ENCODE measurements at regions not wholly inside any gene's neighbourhood (a gene's known extent, or its start where the extent isn't known, plus 50 kb on each side); places are given as distances from the start of the nearest gene placed in this dataset.
"Not testable (repeated sequence)": the region's sequence is repeated elsewhere in the genome, so short reads cannot be mapped to it uniquely, and the experiment has no call there.

GRCh38 chr17:77802811-77803220, 155.7 kb upstream of the TNRC6C start:
- Histone ChIP-seq H3K4me1 (ENCODE audit: insufficient read depth, poor library complexity, severe bottlenecking) (no peaks in the 10 kb centered on the region), H3K27me3 (ENCODE audit: insufficient read depth, poor library complexity, severe bottlenecking) (peaks cover 18% of the 10 kb centered on the region), H3K4me3 (ENCODE audit: severe bottlenecking) (no peak overlapping the region), H3K9me3 (ENCODE audit: severe bottlenecking) (no peaks in the 10 kb centered on the region), H3K27ac (ENCODE audit: poor library complexity, severe bottlenecking) (no peak overlapping the region), H3K36me3 (ENCODE audit: low read depth) (no peaks in the 10 kb centered on the region)
- TF ChIP-seq CTCF (IDR thresholded peaks at IDR 0.05; ENCODE audit: poor library complexity, severe bottlenecking): no peak
- DNase-seq (ENCODE audit: low spot score) (no peak), ATAC-seq (ENCODE audit: low read depth) (no peak)

- ATAC-seq (ENCODE audit: low read depth) (no peak), DNase-seq (ENCODE audit: low spot score) (no peak)
- Histone ChIP-seq H3K27ac (ENCODE audit: poor library complexity, severe bottlenecking) (no peak overlapping the region), H3K9me3 (ENCODE audit: severe bottlenecking) (no peaks in the 10 kb centered on the region), H3K4me1 (ENCODE audit: insufficient read depth, poor library complexity, severe bottlenecking) (no peaks in the 10 kb centered on the region), H3K4me3 (ENCODE audit: severe bottlenecking) (no peak overlapping the region), H3K36me3 (ENCODE audit: low read depth) (no peaks in the 10 kb centered on the region), H3K27me3 (ENCODE audit: insufficient read depth, poor library complexity, severe bottlenecking) (peaks cover 18% of the 10 kb centered on the region)
- no peak for TF ChIP-seq CTCF (IDR thresholded peaks at IDR 0.05; ENCODE audit: poor library complexity, severe bottlenecking)
Measured at GRCh38 chr17:77803726-77804125, 154.8 kb upstream of the TNRC6C start.

GRCh38 chr17:77804796-77805426, 153.6 kb upstream of the TNRC6C start:
- Histone ChIP-seq H3K27me3 (ENCODE audit: insufficient read depth, poor library complexity, severe bottlenecking) (peaks cover 18% of the 10 kb centered on the region), H3K4me1 (ENCODE audit: insufficient read depth, poor library complexity, severe bottlenecking) (no peaks in the 10 kb centered on the region), H3K36me3 (ENCODE audit: low read depth) (no peaks in the 10 kb centered on the region), H3K9me3 (ENCODE audit: severe bottlenecking) (no peaks in the 10 kb centered on the region), H3K4me3 (ENCODE audit: severe bottlenecking) (no peak overlapping the region), H3K27ac (ENCODE audit: poor library complexity, severe bottlenecking) (no peak overlapping the region)
- ATAC-seq (ENCODE audit: low read depth): no peak
- DNase-seq (ENCODE audit: low spot score): no peak
- TF ChIP-seq CTCF (IDR thresholded peaks at IDR 0.05; ENCODE audit: poor library complexity, severe bottlenecking): no peak

GRCh38 chr17:77805970-77806369, 152.5 kb upstream of the TNRC6C start:
- not testable (repeated sequence) for DNase-seq (ENCODE audit: low spot score); H3K4me3 ChIP-seq (ENCODE audit: severe bottlenecking); ATAC-seq (ENCODE audit: low read depth); H3K36me3 ChIP-seq (ENCODE audit: low read depth); H3K4me1 ChIP-seq (ENCODE audit: insufficient read depth, poor library complexity, severe bottlenecking); H3K9me3 ChIP-seq (ENCODE audit: severe bottlenecking); H3K27ac ChIP-seq (ENCODE audit: poor library complexity, severe bottlenecking)
- peaks cover 18% of the 10 kb centered on the region for H3K27me3 ChIP-seq (ENCODE audit: insufficient read depth, poor library complexity, severe bottlenecking)

GRCh38 chr17:77807051-77807745, 151.3 kb upstream of the TNRC6C start:
- ATAC-seq (ENCODE audit: low read depth): no peak
- no peak for TF ChIP-seq CTCF (IDR thresholded peaks at IDR 0.05; ENCODE audit: poor library complexity, severe bottlenecking)
- H3K4me1 ChIP-seq (ENCODE audit: insufficient read depth, poor library complexity, severe bottlenecking): no peaks in the 10 kb centered on the region
- H3K27me3 ChIP-seq (ENCODE audit: insufficient read depth, poor library complexity, severe bottlenecking): peaks cover 14% of the 10 kb centered on the region
- H3K27ac ChIP-seq (ENCODE audit: poor library complexity, severe bottlenecking): no peak overlapping the region
- no peaks in the 10 kb centered on the region for H3K36me3 ChIP-seq (ENCODE audit: low read depth)
- H3K4me3 ChIP-seq (ENCODE audit: severe bottlenecking): no peak overlapping the region
- no peak for DNase-seq (ENCODE audit: low spot score)
- no peaks in the 10 kb centered on the region for H3K9me3 ChIP-seq (ENCODE audit: severe bottlenecking)

Data from RWPE2 (cell line).